CD14-positive monocyte (primary cell): ENCODE measurements at regions not wholly inside any gene's neighbourhood (a gene's known extent, or its start where the extent isn't known, plus 50 kb on each side); places are given as distances from the start of the nearest gene placed in this dataset.
"Not testable (repeated sequence)": the region's sequence is repeated elsewhere in the genome, so short reads cannot be mapped to it uniquely, and the experiment has no call there.

ENCODE experiments used
- DNase-seq, 3 donors: peaks; one replicate each; pipeline ENCODE4 v3.0.0-alpha.2; 2011 to 2022
- H2AFZ ChIP-seq: 2 replicates; pipeline ENCODE4 v1.6.0; 2012; ENCODE audit warnings: mild to moderate bottlenecking, low read depth, low read length, inconsistent platforms; ENCODE audit not compliant: insufficient read depth, poor library complexity, severe bottlenecking
- H3K27ac ChIP-seq, 2 donors: 1 replicate in 1 of 2; 2 replicates in 1 of 2; pipeline ENCODE4 v1.5.1; 2012 to 2013; ENCODE audit warnings: low read length in 2 of 2, control low read depth in 1 of 2, inconsistent platforms in 1 of 2, low read depth in 1 of 2, mild to moderate bottlenecking in 1 of 2
- H3K27me3 ChIP-seq, 2 donors: one replicate each; pipeline versions ENCODE4 v1.6.0 to v1.6.1; 2011 to 2013; ENCODE audit warnings: low read length in 2 of 2; ENCODE audit not compliant: control insufficient read depth in 2 of 2, insufficient read depth in 2 of 2
- H3K36me3 ChIP-seq, 2 donors: replicated peaks in 1 of 2; 1 replicate in 1 of 2; 2 replicates in 1 of 2; pipeline versions ENCODE4 v1.5.1 to v1.6.1; 2012 to 2013; ENCODE audit warnings: low read length in 2 of 2, control low read depth in 1 of 2, inconsistent platforms in 1 of 2, mild to moderate bottlenecking in 1 of 2; ENCODE audit not compliant: insufficient read depth in 2 of 2, control insufficient read depth in 1 of 2
- H3K4me1 ChIP-seq, 2 donors: 1 replicate in 1 of 2; 2 replicates in 1 of 2; pipeline versions ENCODE4 v1.5.1 to v1.6.1; 2012 to 2013; ENCODE audit warnings: low read length in 2 of 2, control low read depth in 1 of 2, inconsistent platforms in 1 of 2, mild to moderate bottlenecking in 1 of 2, moderate library complexity in 1 of 2; ENCODE audit not compliant: insufficient read depth in 2 of 2, control insufficient read depth in 1 of 2
- H3K4me2 ChIP-seq: replicated peaks from 2 replicates; pipeline ENCODE3; 2012; ENCODE audit warnings: low read length, moderate library complexity, mild to moderate bottlenecking; ENCODE audit not compliant: poor library complexity, severe bottlenecking; ENCODE audit errors: extremely low read depth
- H3K4me3 ChIP-seq, 3 experiments: fragments of 200-600 bp in 1 of 3; sonication (generic) in 1 of 3; replicated peaks in 1 of 3; 1 replicate in 2 of 3; 2 replicates in 1 of 3; pipeline ENCODE4 v1.5.1; 2011 to 2013; ENCODE audit warnings: low read length in 3 of 3, mild to moderate bottlenecking in 3 of 3, control low read depth in 2 of 3, low read depth in 2 of 3, inconsistent platforms in 1 of 3, moderate library complexity in 1 of 3
- H3K79me2 ChIP-seq: 2 replicates; pipeline ENCODE4 v1.6.0; 2012; ENCODE audit warnings: mild to moderate bottlenecking, control low read depth, inconsistent platforms, low read length, moderate library complexity; ENCODE audit not compliant: insufficient read depth
- H3K9ac ChIP-seq: 2 replicates; pipeline ENCODE4 v1.6.0; 2017; ENCODE audit warnings: low read length, mild to moderate bottlenecking; ENCODE audit not compliant: insufficient read depth, poor library complexity, severe bottlenecking
- H3K9me3 ChIP-seq, 2 donors: replicated peaks in 1 of 2; 1 replicate in 1 of 2; 2 replicates in 1 of 2; pipeline versions ENCODE4 v1.5.1 to v1.6.1; 2012 to 2013; ENCODE audit warnings: low read length in 2 of 2, control low read depth in 1 of 2; ENCODE audit not compliant: control insufficient read depth in 1 of 2, insufficient read depth in 1 of 2
- H4K20me1 ChIP-seq: 2 replicates; pipeline ENCODE4 v1.6.0; 2012; ENCODE audit warnings: mild to moderate bottlenecking, low read length, control low read depth, moderate library complexity; ENCODE audit not compliant: insufficient read depth
- H3K27ac Mint-ChIP-seq, 7 donors: one replicate each; pipeline ENCODE4 v1.8.0; 2020; ENCODE audit warnings: mild to moderate bottlenecking in 7 of 7, mixed read lengths in 7 of 7, moderate library complexity in 6 of 7, inconsistent platforms in 2 of 7
- H3K27me3 Mint-ChIP-seq, 3 donors: one replicate each; pipeline ENCODE4 v1.8.0; 2021 to 2022; ENCODE audit warnings: low read depth in 3 of 3, mild to moderate bottlenecking in 3 of 3, mixed read lengths in 3 of 3, moderate library complexity in 3 of 3, inconsistent platforms in 1 of 3
- H3K36me3 Mint-ChIP-seq, 2 donors: one replicate each; pipeline ENCODE4 v1.8.0; 2020; ENCODE audit warnings: mixed read lengths in 2 of 2, inconsistent platforms in 1 of 2, mild to moderate bottlenecking in 1 of 2
- H3K4me1 Mint-ChIP-seq: one replicate; pipeline ENCODE4 v1.8.0; 2020; ENCODE audit warnings: mild to moderate bottlenecking, mixed read lengths
- H3K4me3 Mint-ChIP-seq, 2 donors: one replicate each; pipeline ENCODE4 v1.8.0; 2020; ENCODE audit warnings: mild to moderate bottlenecking in 2 of 2, mixed read lengths in 2 of 2, moderate library complexity in 1 of 2
- H3K9me3 Mint-ChIP-seq, 7 donors: one replicate each; pipeline ENCODE4 v1.8.0; 2020 to 2022; ENCODE audit warnings: mixed read lengths in 7 of 7, mild to moderate bottlenecking in 6 of 7, moderate library complexity in 6 of 7, inconsistent platforms in 2 of 7
- WGBS: methylation state at CpG from one replicate; pipeline ENCODE4 v1.1.5; 2013; ENCODE audit warnings: missing lambda C conversion rate; ENCODE audit not compliant: insufficient coverage; 5-methylcytosine and 5-hydroxymethylcytosine counted together
- intact Hi-C, 2 donors: fragments of 100-400 bp; cut with micrococcal nuclease; formaldehyde crosslinking; loops; one replicate each; pipeline versions ENCODE4 v1.15.0 to v1.15.1; 2023

- H3K4me2 ChIP-seq, H3K4me1 ChIP-seq, intact Hi-C loops, H3K79me2 ChIP-seq, H3K27ac ChIP-seq, H3K27me3 Mint-ChIP-seq, H3K27ac Mint-ChIP-seq, H3K4me3 Mint-ChIP-seq, H3K4me3 ChIP-seq, H3K9ac ChIP-seq, H3K4me1 Mint-ChIP-seq, DNase-seq, H4K20me1 ChIP-seq, H2AFZ ChIP-seq, H3K27me3 ChIP-seq: not testable (repeated sequence)
- peaks cover 0 to 18% of the 10 kb centered on the region in 2 donors for H3K9me3 ChIP-seq
- Mint-ChIP-seq H3K9me3 (peaks cover 25 to 45% (median 32%) of the 10 kb centered on the region in 7 donors), H3K36me3 (peaks cover 28 to 34% of the 10 kb centered on the region in 2 donors)
- H3K36me3 ChIP-seq, result peaks cover 10 to 12% of the 10 kb centered on the region in 2 donors
- WGBS, result no CpG with 5 or more reads among the region's 18 CpGs
Measured at GRCh38 chr20:30405061-30405460, 852.4 kb upstream of the DEFB115 start.

- H3K27ac ChIP-seq, H2AFZ ChIP-seq, H3K4me1 ChIP-seq, intact Hi-C loops, H3K9ac ChIP-seq, DNase-seq, H3K27me3 ChIP-seq, H3K4me3 ChIP-seq, H3K27ac Mint-ChIP-seq, H3K27me3 Mint-ChIP-seq, H3K4me3 Mint-ChIP-seq, H3K4me2 ChIP-seq, H4K20me1 ChIP-seq, H3K4me1 Mint-ChIP-seq, H3K36me3 ChIP-seq, H3K79me2 ChIP-seq: not testable (repeated sequence)
- WGBS, result 86% methylated on average over 7 of the region's 27 CpGs
- Mint-ChIP-seq H3K36me3 (peaks cover 23 to 28% of the 10 kb centered on the region in 2 donors), H3K9me3 (peaks cover 24 to 47% (median 36%) of the 10 kb centered on the region in 7 donors)
- H3K9me3 ChIP-seq, result peaks cover 0 to 16% of the 10 kb centered on the region in 2 donors
Measured at GRCh38 chr20:30405585-30405984, 851.9 kb upstream of the DEFB115 start.

GRCh38 chr20:30406370-30406769, 851.1 kb upstream of the DEFB115 start:
- H3K4me3 Mint-ChIP-seq, H2AFZ ChIP-seq, H3K9ac ChIP-seq, H3K27ac Mint-ChIP-seq, H3K79me2 ChIP-seq, H3K36me3 ChIP-seq, H3K4me1 Mint-ChIP-seq, H3K27me3 ChIP-seq, H4K20me1 ChIP-seq, H3K4me3 ChIP-seq, H3K27me3 Mint-ChIP-seq, H3K4me1 ChIP-seq, H3K4me2 ChIP-seq, H3K27ac ChIP-seq, intact Hi-C loops, DNase-seq: not testable (repeated sequence)
- WGBS, result no CpG with 5 or more reads among the region's 1 CpG
- Mint-ChIP-seq H3K9me3 (peaks cover 22 to 52% (median 43%) of the 10 kb centered on the region in 7 donors), H3K36me3 (peaks cover 15 to 21% of the 10 kb centered on the region in 2 donors)
- H3K9me3 ChIP-seq, result peaks cover 0 to 20% of the 10 kb centered on the region in 2 donors
